A549 (cell line): ENCODE measurements at regions not wholly inside any gene's neighbourhood (a gene's known extent, or its start where the extent isn't known, plus 50 kb on each side); places are given as distances from the start of the nearest gene placed in this dataset.

ENCODE experiments used
- ATAC-seq, 2 experiments: fragments of 200-7000 bp in 1 of 2; fragments of >200 bp in 1 of 2; cut with Nextera tagmentation in 1 of 2; cut with Tn5 transposase in 1 of 2; 3 replicates each; pipeline versions ENCODE4 v1.8.0 to v1.9.1; 2018 to 2020; ENCODE audit warnings: mild to moderate bottlenecking in 1 of 2, moderate library complexity in 1 of 2
- CTCF ChIA-PET: fragments of 300-600 bp; sonication (Branson Sonifier 250); formaldehyde crosslinking; extraction: SDS; loops from one replicate; lab custom pipeline; 2021; ENCODE audit warnings: antibody characterized with exemption, inconsistent platforms; lab: Yijun Ruan, JAX
- POLR2A ChIA-PET: fragments of 350-600 bp; formaldehyde crosslinking; extraction: SDS; loops from one replicate; lab custom pipeline; 2021; ENCODE audit warnings: antibody characterized with exemption, inconsistent platforms; lab: Yijun Ruan, JAX
- DNase-seq, 2 experiments: peaks; one replicate each; pipeline versions ENCODE4 v3.0.0 to v3.0.0-alpha.2; 2011 to 2016; ENCODE audit warnings: low read depth in 1 of 2, low spot score in 1 of 2
- FAIRE-seq: peaks from 2 replicates; lab custom pipeline; 2011; peaks lifted over from hg19 to GRCh38; lab: Jason Lieb, UNC
- H3K27ac ChIP-seq, 2 experiments: fragments of >200 bp; sonication (Bioruptor Twin); formaldehyde crosslinking; 3 replicates each; pipeline ENCODE4 v1.5.1; 2016 to 2017
- H3K4me1 ChIP-seq: fragments of >200 bp; sonication (Bioruptor Twin); formaldehyde crosslinking; 3 replicates; pipeline ENCODE4 v1.6.1; 2016
- H3K4me2 ChIP-seq: fragments of >200 bp; sonication (Bioruptor Twin); formaldehyde crosslinking; 3 replicates; pipeline ENCODE4 v1.6.1; 2016
- H3K4me3 ChIP-seq: fragments of >200 bp; sonication (Bioruptor Twin); formaldehyde crosslinking; 3 replicates; pipeline ENCODE4 v1.5.1; 2016
- H3K9me3 ChIP-seq: fragments of >200 bp; sonication (Bioruptor Twin); formaldehyde crosslinking; 3 replicates; pipeline ENCODE4 v1.6.1; 2016
- CBX2 ChIP-seq: fragments of 200-600 bp; sonication (generic); IDR thresholded peaks from 2 replicates; pipeline ENCODE4 v1.6.1; 2016; ENCODE audit warnings: low read depth, mild to moderate bottlenecking, borderline replicate concordance
- CBX8 ChIP-seq: fragments of 200-600 bp; sonication (generic); IDR thresholded peaks from 2 replicates; pipeline ENCODE4 v1.6.1; 2016
- CEBPB ChIP-seq, 2 experiments: fragments of >200 bp in 1 of 2; sonication (Bioruptor Twin) in 1 of 2; formaldehyde crosslinking in 1 of 2; IDR thresholded peaks; 2 replicates each; pipeline ENCODE4 v1.6.1; 2012 to 2016
- CHD2 ChIP-seq: fragments of 150-350 bp; IDR thresholded peaks from 2 replicates; pipeline ENCODE4 v1.6.1; 2014; ENCODE audit warnings: low read length; ENCODE audit not compliant: partially characterized antibody
- CHD4 ChIP-seq: fragments of 200-600 bp; sonication (generic); IDR thresholded peaks from 2 replicates; pipeline ENCODE4 v1.6.1; 2016; ENCODE audit warnings: antibody characterized with exemption, mild to moderate bottlenecking, borderline replicate concordance
- EHMT2 ChIP-seq: fragments of 200-600 bp; sonication (generic); IDR thresholded peaks from 2 replicates; pipeline ENCODE4 v1.6.1; 2016; ENCODE audit warnings: antibody characterized with exemption, low read depth, mild to moderate bottlenecking, moderate library complexity
- FOSB ChIP-seq: fragments of 250-450 bp; sonication (Bioruptor Pico); IDR thresholded peaks from 2 replicates; pipeline ENCODE4 v1.5.0; 2020; ENCODE audit warnings: mild to moderate bottlenecking, moderate library complexity
- GATA3 ChIP-seq: IDR thresholded peaks from 2 replicates; pipeline ENCODE4 v1.6.1; 2012; ENCODE audit warnings: borderline replicate concordance
- HDAC2 ChIP-seq: fragments of 200-600 bp; sonication (generic); IDR thresholded peaks from 2 replicates; pipeline ENCODE4 v1.6.1; 2016
- HES2 ChIP-seq: fragments of >200 bp; sonication (Bioruptor Twin); formaldehyde crosslinking; IDR thresholded peaks from 2 replicates; pipeline ENCODE4 v1.6.1; 2016
- HEYL ChIP-seq: fragments of 250-450 bp; sonication (Bioruptor Pico); IDR thresholded peaks from 2 replicates; pipeline ENCODE4 v1.8.0; 2021; ENCODE audit warnings: mild to moderate bottlenecking, moderate library complexity
- HOXA7 ChIP-seq: fragments of 250-450 bp; sonication (Bioruptor Pico); IDR thresholded peaks from 2 replicates; pipeline ENCODE4 v1.5.0; 2020; ENCODE audit warnings: mild to moderate bottlenecking, moderate library complexity
- HOXB13 ChIP-seq: fragments of 250-450 bp; sonication (Bioruptor Pico); IDR thresholded peaks from 2 replicates; pipeline ENCODE4 v1.5.0; 2020; ENCODE audit warnings: low read depth, mild to moderate bottlenecking, moderate library complexity
- JUN ChIP-seq, 2 experiments: fragments of >200 bp; sonication (Bioruptor Twin); formaldehyde crosslinking; IDR thresholded peaks; 2 replicates in 1 of 2; 3 replicates in 1 of 2; pipeline ENCODE4 v1.6.1; 2016 to 2017
- MAFK ChIP-seq: fragments of 450-650 bp; IDR thresholded peaks from 2 replicates; pipeline ENCODE4 v1.6.1; 2014; ENCODE audit not compliant: partially characterized antibody
- NR3C1 ChIP-seq: fragments of >200 bp; sonication (Bioruptor Twin); formaldehyde crosslinking; IDR thresholded peaks from 3 replicates; pipeline ENCODE4 v1.6.1; 2017
- PHF8 ChIP-seq: fragments of 200-600 bp; sonication (generic); IDR thresholded peaks from 2 replicates; pipeline ENCODE4 v1.6.1; 2016; ENCODE audit warnings: low read depth, mild to moderate bottlenecking, antibody characterized with exemption, moderate library complexity, borderline replicate concordance
- RARB ChIP-seq: fragments of 250-450 bp; sonication (Bioruptor Pico); IDR thresholded peaks from 2 replicates; pipeline ENCODE4 v1.8.0; 2021; ENCODE audit warnings: mild to moderate bottlenecking, moderate library complexity
- REST ChIP-seq: fragments of 200-600 bp; sonication (generic); IDR thresholded peaks from 2 replicates; pipeline ENCODE4 v1.6.1; 2016; ENCODE audit warnings: antibody characterized with exemption, mild to moderate bottlenecking, moderate library complexity
- RFX5 ChIP-seq: fragments of 450-650 bp; IDR thresholded peaks from 2 replicates; pipeline ENCODE4 v1.7.1; 2014; ENCODE audit warnings: antibody characterized with exemption, mild to moderate bottlenecking, moderate library complexity
- SMC3 ChIP-seq: fragments of >200 bp; sonication (Bioruptor Twin); formaldehyde crosslinking; IDR thresholded peaks from 3 replicates; pipeline ENCODE4 v1.6.1; 2018; ENCODE audit warnings: inconsistent platforms
- SREBF2 ChIP-seq: fragments of 450-650 bp; IDR thresholded peaks from 2 replicates; pipeline ENCODE4 v1.6.1; 2014; ENCODE audit warnings: mild to moderate bottlenecking, moderate library complexity
- TFCP2L1 ChIP-seq: fragments of 250-450 bp; sonication (Bioruptor Pico); IDR thresholded peaks from 2 replicates; pipeline ENCODE4 v1.5.0; 2021; ENCODE audit warnings: mild to moderate bottlenecking
- ZC3H11A ChIP-seq: fragments of 450-650 bp; IDR thresholded peaks from 2 replicates; pipeline ENCODE4 v1.6.1; 2014; ENCODE audit warnings: antibody characterized with exemption, mild to moderate bottlenecking
- WGBS: methylation state at CpG from one replicate; pipeline ENCODE4 v1.1.6; 2017; ENCODE audit errors: missing lambda C conversion rate; 5-methylcytosine and 5-hydroxymethylcytosine counted together

GRCh38 chr3:13708301-13708700, 159.4 kb downstream of the FBLN2 start:
- ChIA-PET POLR2A (no interaction called here), CTCF (no interaction called here)
- WGBS = 6% methylated on average over 7 of the region's 7 CpGs
- Histone ChIP-seq H3K4me2 (no peak overlapping the region), H3K4me3 (no peak overlapping the region), H3K27ac (no peak overlapping the region), H3K4me1 (no peaks in the 10 kb centered on the region), H3K9me3 (no peaks in the 10 kb centered on the region; the same call in 2 of the 3 replicates)
- ATAC-seq = no peak
- TF ChIP-seq HDAC2 = no peak
- no peak for TF ChIP-seq CHD2
- TF ChIP-seq SREBF2 = no peak
- no peak for TF ChIP-seq RFX5
- DNase-seq = no peak
- FAIRE-seq = no peak

- FAIRE-seq (no peak), ATAC-seq (no peak), DNase-seq (no peak)
- no peak for TF ChIP-seq TFCP2L1 (CRISPR knock-in tag)
- no peak for TF ChIP-seq JUN (IDR thresholded peaks at IDR 0.05)
- no peak for TF ChIP-seq REST
- no peak for TF ChIP-seq CBX8
- POLR2A ChIA-PET = no interaction called here
- H3K9me3 ChIP-seq = no peaks in the 10 kb centered on the region; the same call in 2 of the 3 replicates
- no peak overlapping the region for H3K4me2 ChIP-seq
- 14% methylated on average over 5 of the region's 5 CpGs for WGBS
- no peak overlapping the region for H3K27ac ChIP-seq
- no peak overlapping the region for H3K4me3 ChIP-seq
- CTCF ChIA-PET = no interaction called here
- no peaks in the 10 kb centered on the region for H3K4me1 ChIP-seq
Observed at GRCh38 chr3:13707456-13707855, 158.5 kb downstream of the FBLN2 start.

GRCh38 chr3:13706886-13707285, 158.0 kb downstream of the FBLN2 start:
- Histone ChIP-seq H3K4me1 (no peaks in the 10 kb centered on the region), H3K4me3 (no peak overlapping the region), H3K27ac (no peak overlapping the region), H3K4me2 (no peak overlapping the region), H3K9me3 (no peaks in the 10 kb centered on the region; the same call in 2 of the 3 replicates)
- ATAC-seq (no peak), FAIRE-seq (no peak), DNase-seq (no peak)
- WGBS = 0% methylated on average over 4 of the region's 4 CpGs
- no peak for TF ChIP-seq PHF8
- no peak for TF ChIP-seq HOXA7 (CRISPR knock-in tag)
- no peak for TF ChIP-seq GATA3
- no peak for TF ChIP-seq RARB (CRISPR knock-in tag)
- TF ChIP-seq CHD4 = no peak
- TF ChIP-seq MAFK = no peak
- TF ChIP-seq EHMT2 = no peak
- no peak for TF ChIP-seq NR3C1
- TF ChIP-seq HEYL (CRISPR knock-in tag) = no peak
- TF ChIP-seq CBX2 = no peak
- TF ChIP-seq HOXB13 (CRISPR knock-in tag) = no peak
- TF ChIP-seq CEBPB (IDR thresholded peaks at IDR 0.05) = no peak
- no peak for TF ChIP-seq CHD2
- no peak for TF ChIP-seq FOSB (CRISPR knock-in tag)
- TF ChIP-seq ZC3H11A = no peak
- no peak for TF ChIP-seq HES2
- TF ChIP-seq SMC3 = no peak
- no peak for TF ChIP-seq CBX8
- POLR2A ChIA-PET = no interaction called here
- CTCF ChIA-PET = no interaction called here
